Upper lobe of left lung (tissue), 6 donors: ENCODE measurements at regions not wholly inside any gene's neighbourhood (a gene's known extent, or its start where the extent isn't known, plus 50 kb on each side); places are given as distances from the start of the nearest gene placed in this dataset.

Source experiments
- ATAC-seq, 2 donors: fragments of 200-7000 bp; cut with Tn5 transposase; one replicate each; pipeline ENCODE4 v1.9.1; 2022; ENCODE audit warnings: mild to moderate bottlenecking in 2 of 2, moderate library complexity in 2 of 2; ENCODE audit not compliant: low FRiP score in 2 of 2
- DNase-seq, 2 donors: peaks; one replicate each; pipeline ENCODE4 v3.0.0-alpha.2; 2019 to 2020
- H3K27ac ChIP-seq, 4 donors: fragments of 200-600 bp; sonication (generic); one replicate each; pipeline ENCODE4 v1.5.1; 2016 to 2019
- H3K27me3 ChIP-seq, 4 donors: fragments of 200-600 bp; sonication (generic); one replicate each; pipeline ENCODE4 v1.5.1; 2017 to 2019
- H3K36me3 ChIP-seq, 4 donors: fragments of 200-600 bp; sonication (generic); one replicate each; pipeline ENCODE4 v1.5.1; 2016 to 2019
- H3K4me1 ChIP-seq, 4 donors: fragments of 200-600 bp; sonication (generic); one replicate each; pipeline ENCODE4 v1.5.1; 2018 to 2019
- H3K4me3 ChIP-seq, 4 donors: fragments of 200-600 bp; sonication (generic); one replicate each; pipeline ENCODE4 v1.5.1; 2017 to 2019; ENCODE audit warnings: mild to moderate bottlenecking in 2 of 4, moderate library complexity in 1 of 4
- H3K9me3 ChIP-seq, 4 donors: fragments of 200-600 bp; sonication (generic); one replicate each; pipeline ENCODE4 v1.5.1; 2018 to 2019
- CTCF ChIP-seq, 6 experiments: fragments of 450-650 bp in 4 of 6; fragments of 200-600 bp in 2 of 6; sonication (generic) in 2 of 6; IDR thresholded peaks; one replicate each; pipeline ENCODE4 v1.5.1; 2016 to 2019; ENCODE audit warnings: antibody characterized with exemption in 6 of 6
- EP300 ChIP-seq, 4 donors: sonication (generic); formaldehyde crosslinking; IDR thresholded peaks; one replicate each; pipeline ENCODE4 v1.5.1; 2017; ENCODE audit warnings: antibody characterized with exemption in 4 of 4, control low read depth in 2 of 4
- POLR2A ChIP-seq, 4 donors: fragments of 450-650 bp; IDR thresholded peaks; one replicate each; pipeline ENCODE4 v1.5.1; 2016 to 2017; ENCODE audit warnings: antibody characterized with exemption in 4 of 4, mild to moderate bottlenecking in 2 of 4
- POLR2AphosphoS5 ChIP-seq, 2 donors: sonication (generic); formaldehyde crosslinking; IDR thresholded peaks; one replicate each; pipeline ENCODE4 v1.5.1; 2017; ENCODE audit warnings: antibody characterized with exemption in 2 of 2
- WGBS, 2 donors: methylation state at CpG; one replicate each; pipeline ENCODE4 v1.1.5; 2017 to 2018; 5-methylcytosine and 5-hydroxymethylcytosine counted together
- donor health status: DM: no; HTN: no; CAD: no; lungs with moderate emphysema.
- donor health status: DM: no; HTN: yes; CAD: no; lungs with severe emphysema.

- H3K27me3 ChIP-seq, result no peaks in the 10 kb centered on the region
- H3K9me3 ChIP-seq, result no peaks in the 10 kb centered on the region
- ATAC-seq, result no peak
- TF ChIP-seq CTCF (IDR thresholded peaks at IDR 0.05) (no peak), POLR2AphosphoS5 (IDR thresholded peaks at IDR 0.05) (no peak), EP300 (IDR thresholded peaks at IDR 0.05) (no peak), POLR2A (IDR thresholded peaks at IDR 0.05) (no peak)
- no peaks in the 10 kb centered on the region for H3K36me3 ChIP-seq
- H3K4me1 ChIP-seq, result no peaks in the 10 kb centered on the region
- no peak for DNase-seq
- H3K27ac ChIP-seq, result no peak overlapping the region
- no peak overlapping the region for H3K4me3 ChIP-seq
- 51 to 61% methylated on average over 18 of the region's 18 CpGs for WGBS, 2 donors
Observed at GRCh38 chr5:175207321-175208040, 236.5 kb downstream of the DRD1 start.

- TF ChIP-seq POLR2AphosphoS5 (IDR thresholded peaks at IDR 0.05) (no peak), EP300 (IDR thresholded peaks at IDR 0.05) (no peak), POLR2A (IDR thresholded peaks at IDR 0.05) (no peak), CTCF (IDR thresholded peaks at IDR 0.05) (no peak)
- 23 to 62% methylated on average over 4 of the region's 4 CpGs for WGBS, 2 donors
- no peak overlapping the region for H3K27ac ChIP-seq
- no peaks in the 10 kb centered on the region for H3K27me3 ChIP-seq
- H3K4me3 ChIP-seq, result no peak overlapping the region
- ATAC-seq, result no peak
- H3K4me1 ChIP-seq, result no peaks in the 10 kb centered on the region
- no peak for DNase-seq
- no peaks in the 10 kb centered on the region for H3K36me3 ChIP-seq
- H3K9me3 ChIP-seq, result no peaks in the 10 kb centered on the region
Observed at GRCh38 chr5:175206669-175207068, 237.3 kb downstream of the DRD1 start.

DNA sequence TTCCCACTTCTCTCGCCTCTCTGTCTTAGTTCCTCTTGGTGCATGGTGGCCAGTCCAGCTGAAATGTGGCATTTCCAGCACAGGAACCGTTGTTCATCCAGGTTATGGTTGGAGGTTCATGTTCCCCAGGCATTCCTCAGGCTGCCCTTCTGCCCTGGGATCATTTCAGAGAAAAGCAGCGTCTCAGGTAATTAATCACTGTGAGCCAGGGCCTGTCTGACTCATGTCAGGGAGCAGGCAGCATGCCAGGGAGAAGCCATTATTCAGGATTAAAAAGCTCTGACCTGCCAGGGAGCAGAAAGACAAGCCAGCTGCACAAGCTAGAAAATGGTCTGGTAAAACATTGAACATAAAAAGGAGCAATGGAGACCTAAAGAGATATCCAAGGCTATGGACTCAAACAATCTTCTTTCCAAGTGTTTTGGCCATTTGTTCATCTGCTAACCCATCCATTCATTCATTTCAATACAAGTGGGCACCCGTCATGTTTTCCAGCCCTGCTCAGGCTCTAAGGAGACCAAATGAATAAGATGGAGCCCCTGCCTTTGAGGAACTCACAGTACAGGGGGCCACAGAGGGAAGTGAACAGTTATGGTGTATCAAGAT lies 241.4 kb downstream of the DRD1 start:
- WGBS, 2 donors, result 52 to 54% methylated on average over 4 of the region's 4 CpGs
- H3K27me3 ChIP-seq, result no peaks in the 10 kb centered on the region
- DNase-seq, result no peak
- H3K27ac ChIP-seq, result no peak overlapping the region
- TF ChIP-seq EP300 (IDR thresholded peaks at IDR 0.05), result no peak
- TF ChIP-seq CTCF (IDR thresholded peaks at IDR 0.05), result no peak
- TF ChIP-seq POLR2AphosphoS5 (IDR thresholded peaks at IDR 0.05), result no peak
- no peak for TF ChIP-seq POLR2A (IDR thresholded peaks at IDR 0.05)
- H3K4me3 ChIP-seq, result no peak overlapping the region
- H3K36me3 ChIP-seq, result no peaks in the 10 kb centered on the region
- no peaks in the 10 kb centered on the region for H3K9me3 ChIP-seq
- ATAC-seq, result no peak
- H3K4me1 ChIP-seq, result no peaks in the 10 kb centered on the region

DNA sequence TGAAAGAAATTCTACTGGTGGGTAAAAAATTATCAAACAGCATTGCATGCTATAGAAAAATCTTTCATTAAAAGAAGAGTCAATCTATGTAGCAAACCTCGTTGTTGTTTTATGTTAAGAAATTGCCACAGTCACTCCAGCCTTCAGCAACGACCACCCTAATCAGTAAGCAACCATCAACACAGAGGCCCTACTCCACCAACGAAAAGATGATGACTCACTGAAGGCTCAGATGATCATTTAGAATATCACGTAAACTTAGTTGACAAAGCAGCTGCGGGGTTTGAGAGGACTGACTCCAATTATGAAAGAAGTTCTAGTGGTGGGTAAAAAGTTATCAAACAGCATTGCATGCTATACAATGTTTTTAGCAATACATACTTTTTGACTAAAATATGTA lies 242.6 kb downstream of the DRD1 start:
- Histone ChIP-seq H3K27ac (no peak overlapping the region), H3K4me3 (no peak overlapping the region), H3K36me3 (no peaks in the 10 kb centered on the region), H3K4me1 (no peaks in the 10 kb centered on the region), H3K27me3 (no peaks in the 10 kb centered on the region), H3K9me3 (no peaks in the 10 kb centered on the region)
- ATAC-seq, result no peak
- no peak for TF ChIP-seq POLR2A (IDR thresholded peaks at IDR 0.05)
- TF ChIP-seq CTCF (IDR thresholded peaks at IDR 0.05), result no peak
- TF ChIP-seq POLR2AphosphoS5 (IDR thresholded peaks at IDR 0.05), result no peak
- TF ChIP-seq EP300 (IDR thresholded peaks at IDR 0.05), result no peak
- WGBS, 2 donors, result 64 to 68% methylated on average over 5 of the region's 5 CpGs
- no peak for DNase-seq
